ENCODE measurements at regions not wholly inside any gene's neighbourhood (a gene's known extent, or its start where the extent isn't known, plus 50 kb on each side); places are given as distances from the start of the nearest gene placed in this dataset.

- Histone ChIP-seq H3K27ac (ENCODE audit: low read length) (no peak overlapping the region), H4K20me1 (ENCODE audit: insufficient read depth) (no peaks in the 10 kb centered on the region), H3K27me3 (ENCODE audit: insufficient read depth, low read depth, low read length) (no peaks in the 10 kb centered on the region), H3K9me2 (ENCODE audit: insufficient read depth, low read length) (no peaks in the 10 kb centered on the region), H3K79me2 (replicated peaks; ENCODE audit: insufficient read depth, low read length) (no peaks in the 10 kb centered on the region), H3K36me3 (ENCODE audit: insufficient read depth, low read length) (no peaks in the 10 kb centered on the region), H3K4me2 (ENCODE audit: low read length) (no peak overlapping the region), H3K9me3 (ENCODE audit: low read length) (no peaks in the 10 kb centered on the region), H3F3A (ENCODE audit: insufficient read depth, low read length, poor library complexity, severe bottlenecking) (no peaks in the 10 kb centered on the region), H3K4me3 (ENCODE audit: low read length) (no peak overlapping the region), H2AFZ (ENCODE audit: low read depth, low read length) (no peak overlapping the region), H3K9ac (ENCODE audit: low read length) (no peak overlapping the region)
- TF ChIP-seq SMC3 (conservative IDR thresholded peaks at IDR 0.05; ENCODE audit: poor library complexity) (no peak), REST (IDR thresholded peaks at IDR 0.05; ENCODE audit: borderline replicate concordance) (no peak)
Observed at GRCh38 chr12:72747111-72747849, 475.1 kb downstream of the TRHDE start.

GRCh38 chr12:72748971-72749370 is 476.8 kb downstream of the TRHDE start:
- no peaks in the 10 kb centered on the region for H3K36me3 ChIP-seq (ENCODE audit: insufficient read depth, low read length)
- H3K9me2 ChIP-seq (ENCODE audit: insufficient read depth, low read length) = no peaks in the 10 kb centered on the region
- no peaks in the 10 kb centered on the region for H4K20me1 ChIP-seq (ENCODE audit: insufficient read depth)
- H3K27me3 ChIP-seq (ENCODE audit: insufficient read depth, low read depth, low read length) = no peaks in the 10 kb centered on the region
- no peak overlapping the region for H3K4me3 ChIP-seq (ENCODE audit: low read length)
- no peaks in the 10 kb centered on the region for H3K9me3 ChIP-seq (ENCODE audit: low read length)
- no peaks in the 10 kb centered on the region for H3K79me2 ChIP-seq (replicated peaks; ENCODE audit: insufficient read depth, low read length)
- H3F3A ChIP-seq (ENCODE audit: insufficient read depth, low read length, poor library complexity, severe bottlenecking) = no peaks in the 10 kb centered on the region
- H3K9ac ChIP-seq (ENCODE audit: low read length) = no peak overlapping the region
- no peak overlapping the region for H3K27ac ChIP-seq (ENCODE audit: low read length)
- no peak overlapping the region for H3K4me2 ChIP-seq (ENCODE audit: low read length)
- TF ChIP-seq REST (IDR thresholded peaks at IDR 0.05; ENCODE audit: borderline replicate concordance) (no peak), SMC3 (conservative IDR thresholded peaks at IDR 0.05; ENCODE audit: poor library complexity) (no peak), EP300 (conservative IDR thresholded peaks at IDR 0.05; ENCODE audit: poor library complexity, severe bottlenecking) (no peak), TAF1 (IDR thresholded peaks at IDR 0.05; ENCODE audit: low read depth) (no peak), MXI1 (conservative IDR thresholded peaks at IDR 0.05; ENCODE audit: poor library complexity, severe bottlenecking) (no peak), RAD21 (conservative IDR thresholded peaks at IDR 0.05) (no peak), EZH2 (IDR thresholded peaks at IDR 0.05; ENCODE audit: borderline replicate concordance, insufficient read depth, low read length, poor library complexity, severe bottlenecking) (no peak), CTCF (IDR thresholded peaks at IDR 0.05; ENCODE audit: poor library complexity, severe bottlenecking) (no peak), POLR2AphosphoS5 (IDR thresholded peaks at IDR 0.05) (no peak)
- no peak overlapping the region for H2AFZ ChIP-seq (ENCODE audit: low read depth, low read length)

Measured in neural cell (in vitro differentiated cells).